BJ (cell line): ENCODE measurements at regions not wholly inside any gene's neighbourhood (a gene's known extent, or its start where the extent isn't known, plus 50 kb on each side); places are given as distances from the start of the nearest gene placed in this dataset.

ENCODE experiments used
- CTCF ChIA-PET: fragments of 350-600 bp; formaldehyde crosslinking; extraction: SDS; loops from one replicate; lab custom pipeline; 2021; ENCODE audit warnings: antibody characterized with exemption, inconsistent platforms; lab: Yijun Ruan, JAX
- POLR2A ChIA-PET: fragments of 300-600 bp; sonication (Branson Sonifier 250); formaldehyde crosslinking; extraction: SDS; loops from one replicate; lab custom pipeline; 2021; ENCODE audit warnings: antibody characterized with exemption; lab: Charles Lee
- DNase-seq: peaks from one replicate; pipeline ENCODE4 v3.0.0-alpha.2; 2011; ENCODE audit warnings: low read depth
- H3K27me3 ChIP-seq: 2 replicates; pipeline ENCODE4 v1.6.0; 2011; ENCODE audit warnings: low read length; ENCODE audit not compliant: control insufficient read depth, insufficient read depth
- H3K36me3 ChIP-seq: 2 replicates; pipeline ENCODE4 v1.5.1; 2011; ENCODE audit warnings: low read length; ENCODE audit not compliant: control insufficient read depth, insufficient read depth
- H3K4me3 ChIP-seq: 2 replicates; pipeline ENCODE4 v1.5.1; 2011; ENCODE audit warnings: low read depth, mild to moderate bottlenecking, control low read depth, low read length
- TF ChIP-seq, protein P1 (sequence below): IDR thresholded peaks from 2 replicates; pipeline ENCODE4 v1.5.1; 2011; ENCODE audit warnings: low read depth, mild to moderate bottlenecking, control low read depth, inconsistent platforms, low read length, moderate library complexity; ENCODE audit not compliant: insufficient read depth

DNA sequence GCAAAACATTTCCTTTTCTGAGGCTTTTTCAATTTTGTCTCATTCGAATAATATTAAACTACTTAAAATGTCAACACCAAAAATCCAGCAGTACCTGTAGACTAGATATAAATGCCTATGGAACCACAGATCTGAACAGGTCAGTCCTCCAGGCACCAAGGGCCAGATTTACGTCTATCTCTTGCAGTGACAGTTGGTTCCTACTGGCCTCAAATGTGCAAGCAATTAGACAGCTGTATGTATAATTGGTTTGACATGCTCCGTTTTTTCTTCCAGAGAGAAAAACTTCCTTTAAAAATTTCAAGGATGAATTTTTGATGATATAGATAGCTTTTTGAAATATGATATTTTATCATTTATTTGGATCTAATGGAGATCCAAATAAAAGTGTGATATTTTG lies 443.8 kb upstream of the POU3F3 start:
- Histone ChIP-seq H3K36me3 (no peaks in the 10 kb centered on the region), H3K4me3 (no peak overlapping the region), H3K27me3 (no peaks in the 10 kb centered on the region)
- DNase-seq, result no peak
- POLR2A ChIA-PET, result no interaction called here
- TF ChIP-seq, protein P1, sequence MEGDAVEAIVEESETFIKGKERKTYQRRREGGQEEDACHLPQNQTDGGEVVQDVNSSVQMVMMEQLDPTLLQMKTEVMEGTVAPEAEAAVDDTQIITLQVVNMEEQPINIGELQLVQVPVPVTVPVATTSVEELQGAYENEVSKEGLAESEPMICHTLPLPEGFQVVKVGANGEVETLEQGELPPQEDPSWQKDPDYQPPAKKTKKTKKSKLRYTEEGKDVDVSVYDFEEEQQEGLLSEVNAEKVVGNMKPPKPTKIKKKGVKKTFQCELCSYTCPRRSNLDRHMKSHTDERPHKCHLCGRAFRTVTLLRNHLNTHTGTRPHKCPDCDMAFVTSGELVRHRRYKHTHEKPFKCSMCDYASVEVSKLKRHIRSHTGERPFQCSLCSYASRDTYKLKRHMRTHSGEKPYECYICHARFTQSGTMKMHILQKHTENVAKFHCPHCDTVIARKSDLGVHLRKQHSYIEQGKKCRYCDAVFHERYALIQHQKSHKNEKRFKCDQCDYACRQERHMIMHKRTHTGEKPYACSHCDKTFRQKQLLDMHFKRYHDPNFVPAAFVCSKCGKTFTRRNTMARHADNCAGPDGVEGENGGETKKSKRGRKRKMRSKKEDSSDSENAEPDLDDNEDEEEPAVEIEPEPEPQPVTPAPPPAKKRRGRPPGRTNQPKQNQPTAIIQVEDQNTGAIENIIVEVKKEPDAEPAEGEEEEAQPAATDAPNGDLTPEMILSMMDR, result no peak
- CTCF ChIA-PET, result interaction anchor here (0.6 kb wide), 1 partner anchor 381 kb away, joined by 3 read pairs; no protein-coding TSS in a partner anchor

DNA sequence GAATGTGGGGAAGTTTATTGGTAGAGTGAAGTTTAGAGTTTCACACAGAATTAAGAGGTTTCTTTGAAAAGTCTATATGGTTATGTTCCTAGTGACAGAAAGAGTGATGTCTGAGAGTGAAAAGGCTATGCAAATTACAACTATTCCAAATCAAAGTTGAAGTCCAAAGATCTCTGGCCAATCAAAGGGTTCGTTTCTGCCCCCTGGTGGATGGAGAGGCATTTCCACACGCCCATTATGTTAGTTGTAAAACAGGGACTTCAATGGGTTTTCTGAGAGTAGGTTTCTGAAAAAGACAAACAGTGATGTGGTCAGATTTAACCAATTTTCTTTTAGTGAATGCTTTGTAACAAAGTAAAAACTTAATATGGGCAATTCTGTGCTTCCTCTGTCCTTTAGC lies 441.5 kb upstream of the POU3F3 start:
- CTCF ChIA-PET, result no interaction called here
- Histone ChIP-seq H3K4me3 (no peak overlapping the region), H3K36me3 (no peaks in the 10 kb centered on the region), H3K27me3 (no peaks in the 10 kb centered on the region)
- TF ChIP-seq, protein P1, result no peak
- no peak for DNase-seq
- POLR2A ChIA-PET, result no interaction called here

DNA sequence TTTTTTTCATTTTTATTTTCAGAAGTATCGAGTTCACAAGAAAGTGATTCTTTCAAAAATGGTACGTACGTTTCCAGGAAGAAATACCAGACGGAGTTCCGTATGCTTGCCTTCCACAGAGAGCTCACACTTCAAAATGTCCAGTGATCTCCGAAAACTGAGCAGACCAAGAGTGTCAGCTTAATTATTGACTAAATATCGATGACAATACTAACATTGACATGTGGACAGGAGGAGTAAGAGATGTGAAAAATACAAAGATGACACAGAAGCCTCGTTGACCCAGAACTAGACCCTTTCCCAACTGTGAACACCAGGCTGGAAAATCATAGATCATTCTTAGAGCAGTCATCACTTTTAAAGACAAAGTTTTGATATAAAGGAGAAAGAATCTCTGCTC lies 440.0 kb upstream of the POU3F3 start:
- no peaks in the 10 kb centered on the region for H3K36me3 ChIP-seq
- CTCF ChIA-PET, result interaction anchor here (0.7 kb wide), 1 partner anchor 15 kb away, joined by 4 read pairs; no protein-coding TSS in a partner anchor

DNA sequence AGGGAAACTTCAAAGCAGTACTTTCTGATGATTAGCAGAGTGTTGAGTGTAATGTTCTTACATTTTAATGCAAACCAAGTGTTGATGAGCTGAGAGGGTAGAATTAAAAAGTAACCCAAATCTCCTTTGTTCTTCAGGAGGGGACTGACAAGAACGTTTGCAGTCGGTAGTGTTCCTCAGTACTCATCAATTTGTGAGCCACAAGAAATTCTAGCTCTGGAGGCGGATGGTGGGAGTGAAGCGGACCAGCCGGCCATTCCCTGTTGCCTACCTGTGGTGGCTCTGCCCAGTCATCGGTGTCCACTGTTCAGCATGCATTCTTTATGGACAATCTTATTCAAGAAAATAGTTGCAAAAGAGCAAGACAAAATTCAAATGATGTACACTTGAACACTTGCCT lies 438.6 kb upstream of the POU3F3 start:
- H3K36me3 ChIP-seq, result no peaks in the 10 kb centered on the region
- TF ChIP-seq, protein P1, result no peak
- CTCF ChIA-PET, result interaction anchor here (0.6 kb wide), 1 partner anchor 141 kb away, joined by 3 read pairs; no protein-coding TSS in a partner anchor

More for the DNA sequence above, 440.0 kb upstream of the POU3F3 start:
- TF ChIP-seq, protein P1, result no peak
- no peaks in the 10 kb centered on the region for H3K27me3 ChIP-seq
- POLR2A ChIA-PET, result no interaction called here
- no peak overlapping the region for H3K4me3 ChIP-seq
- no peak for DNase-seq

DNA sequence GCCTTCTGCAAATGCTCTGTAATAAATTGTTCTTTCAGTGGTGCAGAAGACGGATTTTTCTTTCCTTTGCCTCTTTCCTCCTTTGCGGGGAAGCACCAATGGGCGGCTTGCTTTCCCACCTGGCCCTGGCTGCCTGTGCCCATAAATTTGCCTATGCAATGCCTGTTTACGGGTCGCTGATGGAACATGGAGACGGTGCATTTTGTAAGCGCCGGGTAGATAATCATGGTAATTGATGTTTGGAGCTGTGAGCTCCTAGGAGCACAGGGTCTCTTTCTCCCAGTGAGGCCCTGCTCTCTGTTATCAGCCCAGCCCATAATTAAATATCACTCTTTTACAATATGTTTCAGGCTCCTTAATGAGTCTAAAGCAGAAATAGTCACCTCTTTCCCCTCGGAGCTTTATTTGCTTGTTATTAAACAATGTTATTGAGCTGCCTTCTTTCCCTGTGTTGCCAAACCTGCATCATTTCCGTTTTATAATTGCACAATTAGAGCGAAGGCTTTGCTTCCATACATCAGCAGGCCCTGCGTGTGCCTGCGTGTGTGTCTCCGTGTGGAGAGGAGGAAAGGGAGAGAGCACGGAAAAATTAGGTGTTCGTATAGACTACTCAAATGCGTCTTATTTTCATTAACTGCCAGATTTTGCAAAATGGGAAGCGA lies 437.4 kb upstream of the POU3F3 start:
- DNase-seq, result no peak
- POLR2A ChIA-PET, result no interaction called here
- CTCF ChIA-PET, result no interaction called here
- TF ChIP-seq, protein P1, result no peak
- Histone ChIP-seq H3K4me3 (no peak overlapping the region), H3K27me3 (no peaks in the 10 kb centered on the region), H3K36me3 (no peaks in the 10 kb centered on the region)

More for the DNA sequence above, 438.6 kb upstream of the POU3F3 start:
- POLR2A ChIA-PET, result no interaction called here
- DNase-seq, result no peak
- Histone ChIP-seq H3K4me3 (no peak overlapping the region), H3K27me3 (no peaks in the 10 kb centered on the region)
